GM12891 (cell line): ENCODE measurements at regions not wholly inside any gene's neighbourhood (a gene's known extent, or its start where the extent isn't known, plus 50 kb on each side); places are given as distances from the start of the nearest gene placed in this dataset.

Experiments used
- POLR2A ChIP-seq: IDR thresholded peaks from 2 replicates; pipeline ENCODE4 v1.6.1; 2011; ENCODE audit warnings: low read depth, low read length, control low read depth
- POLR2AphosphoS5 ChIP-seq: IDR thresholded peaks from 2 replicates; pipeline ENCODE4 v1.6.1; 2011; ENCODE audit warnings: low read depth, low read length, control low read depth
- TAF1 ChIP-seq: IDR thresholded peaks from 2 replicates; pipeline ENCODE4 v1.6.1; 2011; ENCODE audit warnings: low read depth, low read length, control low read depth

- TF ChIP-seq POLR2A (no peak), POLR2AphosphoS5 (no peak), TAF1 (no peak)
Observed at GRCh38 chrY:12483394-12483793, 217.6 kb upstream of the USP9Y start.
